RWPE2 (cell line): ENCODE measurements at regions not wholly inside any gene's neighbourhood (a gene's known extent, or its start where the extent isn't known, plus 50 kb on each side); places are given as distances from the start of the nearest gene placed in this dataset.

Source experiments
- ATAC-seq: fragments of 200-7000 bp; cut with Tn5 transposase; 3 replicates; pipeline ENCODE4 v1.9.1; 2021; ENCODE audit warnings: low read depth
- DNase-seq: peaks from one replicate; pipeline ENCODE4 v3.0.0-alpha.2; 2020; ENCODE audit warnings: low spot score
- H3K27ac ChIP-seq: fragments of 450-650 bp; 2 replicates; pipeline ENCODE4 v1.5.1; 2017; ENCODE audit warnings: mild to moderate bottlenecking; ENCODE audit not compliant: poor library complexity, severe bottlenecking
- H3K27me3 ChIP-seq: fragments of 250-450 bp; sonication (Bioruptor Pico); 2 replicates; pipeline ENCODE4 v1.5.1; 2021; ENCODE audit warnings: mild to moderate bottlenecking, moderate library complexity; ENCODE audit not compliant: insufficient read depth, poor library complexity, severe bottlenecking
- H3K36me3 ChIP-seq: fragments of 250-450 bp; sonication (Bioruptor Pico); 2 replicates; pipeline ENCODE4 v1.5.1; 2020; ENCODE audit warnings: low read depth, mild to moderate bottlenecking, moderate library complexity
- H3K4me1 ChIP-seq: fragments of 250-450 bp; sonication (Bioruptor Pico); 2 replicates; pipeline ENCODE4 v1.5.1; 2021; ENCODE audit warnings: mild to moderate bottlenecking, moderate library complexity; ENCODE audit not compliant: insufficient read depth, poor library complexity, severe bottlenecking
- H3K4me3 ChIP-seq: fragments of 250-450 bp; sonication (Bioruptor Pico); 2 replicates; pipeline ENCODE4 v1.5.1; 2021; ENCODE audit warnings: mild to moderate bottlenecking, moderate library complexity; ENCODE audit not compliant: severe bottlenecking
- H3K9me3 ChIP-seq: fragments of 250-450 bp; sonication (Bioruptor Pico); 2 replicates; pipeline ENCODE4 v1.5.1; 2021; ENCODE audit warnings: mild to moderate bottlenecking, moderate library complexity; ENCODE audit not compliant: severe bottlenecking
- CTCF ChIP-seq: fragments of 450-650 bp; IDR thresholded peaks from one replicate; pipeline ENCODE4 v1.5.1; 2017; ENCODE audit warnings: mild to moderate bottlenecking, moderate library complexity; ENCODE audit not compliant: poor library complexity, severe bottlenecking

- H3K36me3 ChIP-seq: no peaks in the 10 kb centered on the region
- no peak overlapping the region for H3K4me3 ChIP-seq
- H3K27me3 ChIP-seq: no peaks in the 10 kb centered on the region
- no peaks in the 10 kb centered on the region for H3K4me1 ChIP-seq
- no peak overlapping the region for H3K27ac ChIP-seq
- no peaks in the 10 kb centered on the region for H3K9me3 ChIP-seq
- no peak for TF ChIP-seq CTCF
- peak; percentile 11; the same call in 2 of the 3 replicates for ATAC-seq
- no peak for DNase-seq
Observed at GRCh38 chr3:14256046-14256445, 77.4 kb downstream of the LSM3 start.

- no peaks in the 10 kb centered on the region for H3K9me3 ChIP-seq
- DNase-seq (no peak), ATAC-seq (peak; percentile 66)
- no peak overlapping the region for H3K4me3 ChIP-seq
- H3K4me1 ChIP-seq: no peaks in the 10 kb centered on the region
- H3K27ac ChIP-seq: no peak overlapping the region
- no peak for TF ChIP-seq CTCF
- no peaks in the 10 kb centered on the region for H3K27me3 ChIP-seq
- H3K36me3 ChIP-seq: no peaks in the 10 kb centered on the region
Observed at GRCh38 chr3:14256561-14257342, 78.1 kb downstream of the LSM3 start.

GRCh38 chr3:14258906-14259904, 80.6 kb downstream of the LSM3 start:
- Histone ChIP-seq H3K27me3 (no peaks in the 10 kb centered on the region), H3K36me3 (no peaks in the 10 kb centered on the region), H3K4me3 (no peak overlapping the region), H3K4me1 (no peaks in the 10 kb centered on the region), H3K27ac (no peak overlapping the region), H3K9me3 (no peaks in the 10 kb centered on the region)
- ATAC-seq (no peak), DNase-seq (no peak)
- TF ChIP-seq CTCF: no peak

- Histone ChIP-seq H3K27ac (no peak overlapping the region), H3K9me3 (no peaks in the 10 kb centered on the region), H3K4me1 (no peaks in the 10 kb centered on the region), H3K27me3 (no peaks in the 10 kb centered on the region), H3K4me3 (no peak overlapping the region), H3K36me3 (no peaks in the 10 kb centered on the region)
- TF ChIP-seq CTCF: no peak
- no peak for ATAC-seq
- DNase-seq: no peak
Observed at GRCh38 chr3:14260463-14260862, 81.8 kb downstream of the LSM3 start.
